HUES6 (cell line): ENCODE measurements at regions not wholly inside any gene's neighbourhood (a gene's known extent, or its start where the extent isn't known, plus 50 kb on each side); places are given as distances from the start of the nearest gene placed in this dataset.

ENCODE experiments used
- H3K27ac ChIP-seq: 2 replicates; pipeline ENCODE4 v1.7.0; 2013; ENCODE audit warnings: low read depth, mild to moderate bottlenecking, low read length, inconsistent platforms
- H3K27me3 ChIP-seq: 2 replicates; pipeline ENCODE4 v1.6.1; 2013; ENCODE audit warnings: low read length; ENCODE audit not compliant: control insufficient read depth, insufficient read depth
- H3K36me3 ChIP-seq: 2 replicates; pipeline ENCODE4 v1.6.1; 2013; ENCODE audit warnings: low read length; ENCODE audit not compliant: control insufficient read depth, insufficient read depth
- H3K4me1 ChIP-seq: 2 replicates; pipeline ENCODE4 v1.6.1; 2013; ENCODE audit warnings: low read length; ENCODE audit not compliant: control insufficient read depth, insufficient read depth
- H3K4me3 ChIP-seq: 2 replicates; pipeline ENCODE4 v1.5.1; 2013; ENCODE audit warnings: low read depth, low read length
- H3K9ac ChIP-seq: one replicate; pipeline ENCODE4 v1.6.1; 2013; ENCODE audit warnings: mild to moderate bottlenecking, low read length
- H3K9me3 ChIP-seq: 2 replicates; pipeline ENCODE4 v1.6.1; 2013; ENCODE audit warnings: low read depth, low read length; ENCODE audit not compliant: control insufficient read depth, insufficient read depth

DNA sequence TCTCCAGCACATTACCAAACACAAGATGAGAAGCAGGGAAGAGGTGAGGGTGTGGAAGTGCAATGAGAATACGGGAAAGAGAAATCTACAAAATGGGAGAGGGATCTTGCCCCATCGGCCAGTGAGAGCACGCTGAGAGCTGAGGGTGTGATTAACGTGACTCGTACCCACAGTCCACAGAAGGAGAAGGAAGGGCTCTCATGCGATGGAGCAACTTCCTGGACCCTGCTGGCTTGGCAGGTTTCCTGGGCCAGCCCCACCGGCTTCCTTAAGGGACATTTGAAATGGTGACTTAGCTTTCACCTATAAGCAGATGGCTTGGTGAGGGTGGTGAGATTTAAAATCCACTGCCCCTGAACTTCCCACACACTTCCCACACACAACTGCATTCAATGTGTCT is 740.1 kb downstream of the UQCRFS1 start:
- H3K4me1 ChIP-seq = peaks cover 7% of the 10 kb centered on the region
- H3K9ac ChIP-seq = no peak overlapping the region
- no peaks in the 10 kb centered on the region for H3K36me3 ChIP-seq
- H3K27ac ChIP-seq = no peak overlapping the region
- H3K27me3 ChIP-seq = no peaks in the 10 kb centered on the region
- H3K9me3 ChIP-seq = no peaks in the 10 kb centered on the region
- H3K4me3 ChIP-seq = no peak overlapping the region

DNA sequence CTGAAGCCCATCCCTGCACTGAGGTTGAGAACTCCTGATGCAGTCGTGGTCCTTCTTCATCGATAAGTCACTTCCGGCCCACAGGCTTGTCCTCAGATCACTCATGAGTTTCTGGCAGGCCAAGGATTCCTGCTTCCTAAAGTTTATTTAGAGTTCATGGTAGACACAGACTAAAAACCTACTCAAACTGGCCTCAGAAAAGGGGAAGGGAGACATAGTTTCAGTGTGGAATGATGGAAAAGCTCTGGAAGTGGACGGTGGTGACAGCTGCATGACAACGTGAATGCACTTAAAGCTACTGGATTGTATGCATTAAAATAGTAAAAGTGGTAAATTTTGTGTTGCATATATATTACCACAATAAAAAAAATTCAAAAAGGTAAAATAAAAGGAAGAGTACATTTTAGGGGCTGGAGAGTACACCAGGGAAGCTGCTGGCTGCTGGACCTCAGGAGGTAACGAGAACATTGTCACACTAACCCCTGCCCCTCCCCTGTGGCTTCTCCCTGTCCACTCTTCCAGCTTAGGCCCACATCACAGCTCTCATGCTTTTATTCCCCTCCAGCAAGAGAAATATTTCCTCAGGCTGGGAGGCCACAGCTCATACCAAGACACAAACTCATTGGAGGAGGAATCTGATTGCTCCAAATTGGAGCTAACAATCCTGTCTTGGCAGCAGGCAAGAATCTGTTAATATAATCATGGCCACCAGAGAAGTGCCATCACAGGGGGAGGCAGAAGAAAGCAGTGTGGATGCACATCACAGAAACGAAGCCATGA is 741.0 kb downstream of the UQCRFS1 start:
- no peak overlapping the region for H3K9ac ChIP-seq

DNA sequence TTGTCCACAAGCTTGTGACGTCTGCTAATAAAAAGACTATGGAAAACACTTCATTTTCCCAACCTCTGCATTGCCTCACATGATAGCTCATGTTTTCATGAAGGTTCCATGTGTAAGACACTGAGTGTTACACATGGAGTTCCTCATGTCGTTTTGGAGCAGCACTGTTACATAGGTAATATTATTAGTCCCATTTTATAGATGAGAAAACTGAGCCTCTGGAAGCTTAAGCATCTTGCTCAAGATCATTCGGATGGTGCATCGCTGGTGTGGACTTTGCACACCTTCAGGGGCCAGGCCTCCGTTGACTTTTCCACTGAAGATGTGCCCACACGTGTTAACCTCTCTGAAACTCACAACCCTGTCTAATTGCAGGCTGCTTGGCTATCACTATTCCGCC is 743.4 kb downstream of the UQCRFS1 start:
- no peaks in the 10 kb centered on the region for H3K36me3 ChIP-seq
- no peak overlapping the region for H3K4me3 ChIP-seq
- H3K27ac ChIP-seq = no peak overlapping the region
- no peak overlapping the region for H3K9ac ChIP-seq
- no peaks in the 10 kb centered on the region for H3K27me3 ChIP-seq
- H3K9me3 ChIP-seq = no peaks in the 10 kb centered on the region
- peaks cover 11% of the 10 kb centered on the region for H3K4me1 ChIP-seq

More for the DNA sequence above, 741.0 kb downstream of the UQCRFS1 start:
- Histone ChIP-seq H3K36me3 (no peaks in the 10 kb centered on the region), H3K27ac (no peak overlapping the region), H3K4me1 (peaks cover 7% of the 10 kb centered on the region), H3K27me3 (no peaks in the 10 kb centered on the region), H3K4me3 (no peak overlapping the region), H3K9me3 (no peaks in the 10 kb centered on the region)

DNA sequence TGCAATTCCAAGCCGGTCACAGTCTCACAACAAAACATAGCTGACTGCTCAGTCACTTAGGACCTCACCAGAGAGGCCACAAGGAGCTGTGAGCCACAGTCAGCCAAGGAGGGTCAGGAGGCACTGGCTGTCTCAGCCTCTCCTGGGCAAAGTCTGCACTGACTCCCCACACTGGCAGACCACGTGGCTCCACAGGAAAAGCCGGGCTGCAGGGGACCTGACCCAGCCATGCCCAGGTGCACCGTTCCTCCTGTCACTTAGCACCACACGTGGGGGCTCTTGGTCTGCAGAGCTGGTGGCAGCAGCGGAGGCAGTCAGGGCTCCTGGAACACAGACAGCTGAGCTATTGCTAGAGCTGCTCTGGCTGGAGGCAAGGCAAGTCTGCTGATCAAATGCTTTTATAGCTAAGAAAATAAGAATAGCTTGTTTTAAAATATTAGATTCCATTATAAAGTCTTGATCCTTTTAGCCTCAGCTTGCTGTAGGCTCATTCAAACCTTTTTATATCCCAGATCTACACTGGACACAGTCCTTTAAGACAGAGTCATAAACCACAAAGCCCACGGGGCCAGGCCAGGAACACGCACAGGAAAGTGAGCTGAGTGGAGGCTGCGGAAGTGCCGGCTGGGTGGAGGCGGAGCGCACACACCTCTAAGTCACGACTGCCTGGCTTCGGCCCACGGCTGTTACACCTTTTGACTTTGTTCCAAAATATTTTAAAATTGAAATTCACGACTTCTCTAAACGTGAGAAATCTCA is 744.1 kb downstream of the UQCRFS1 start:
- Histone ChIP-seq H3K36me3 (no peaks in the 10 kb centered on the region), H3K9ac (no peak overlapping the region), H3K27me3 (no peaks in the 10 kb centered on the region), H3K4me1 (peaks cover 11% of the 10 kb centered on the region), H3K4me3 (no peak overlapping the region), H3K9me3 (no peaks in the 10 kb centered on the region), H3K27ac (no peak overlapping the region)

DNA sequence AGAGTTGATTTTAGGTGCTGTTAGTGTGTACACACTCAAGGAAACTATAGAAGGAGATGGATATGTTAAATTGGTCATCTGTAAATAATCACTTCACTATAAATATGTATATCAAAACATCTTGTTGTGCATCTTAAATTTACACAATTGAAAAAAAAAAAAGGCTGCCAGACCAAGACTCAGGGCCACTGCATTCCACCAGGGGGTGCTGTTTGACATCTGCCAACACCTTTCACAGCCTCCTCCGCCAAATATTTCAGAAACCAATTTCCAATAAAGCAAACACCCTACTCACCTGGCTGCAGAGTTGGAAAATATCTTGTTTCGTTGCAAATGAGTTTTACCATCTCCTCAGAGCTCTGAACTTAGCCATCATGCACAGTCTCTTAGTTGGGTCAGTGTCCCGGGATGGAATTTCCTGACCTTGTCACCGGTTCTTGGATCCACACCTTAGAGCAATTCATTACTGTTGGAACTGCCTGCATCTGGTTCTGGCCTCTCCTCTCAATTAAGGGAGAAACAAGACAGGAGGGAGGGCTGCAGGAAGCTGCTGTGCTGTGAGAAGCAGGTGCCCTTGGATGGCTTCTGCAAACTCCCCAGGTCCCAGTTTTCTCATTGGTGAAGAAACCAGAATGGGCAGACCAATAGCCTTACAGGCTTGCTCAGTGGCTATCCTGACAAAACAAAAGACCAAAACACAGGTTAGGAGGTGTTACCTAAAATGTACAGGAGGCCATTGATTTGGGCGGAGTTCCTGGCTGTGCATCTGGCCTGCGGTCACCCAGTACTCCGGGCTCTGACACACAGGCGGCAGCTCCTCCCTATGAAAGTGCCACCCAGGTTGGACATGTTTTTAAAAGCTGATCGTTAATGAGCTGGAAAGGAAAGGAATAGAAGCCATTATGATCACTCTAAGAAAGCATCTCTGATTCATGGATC is 746.6 kb downstream of the UQCRFS1 start:
- Histone ChIP-seq H3K9ac (no peak overlapping the region), H3K4me1 (peaks cover 11% of the 10 kb centered on the region)

DNA sequence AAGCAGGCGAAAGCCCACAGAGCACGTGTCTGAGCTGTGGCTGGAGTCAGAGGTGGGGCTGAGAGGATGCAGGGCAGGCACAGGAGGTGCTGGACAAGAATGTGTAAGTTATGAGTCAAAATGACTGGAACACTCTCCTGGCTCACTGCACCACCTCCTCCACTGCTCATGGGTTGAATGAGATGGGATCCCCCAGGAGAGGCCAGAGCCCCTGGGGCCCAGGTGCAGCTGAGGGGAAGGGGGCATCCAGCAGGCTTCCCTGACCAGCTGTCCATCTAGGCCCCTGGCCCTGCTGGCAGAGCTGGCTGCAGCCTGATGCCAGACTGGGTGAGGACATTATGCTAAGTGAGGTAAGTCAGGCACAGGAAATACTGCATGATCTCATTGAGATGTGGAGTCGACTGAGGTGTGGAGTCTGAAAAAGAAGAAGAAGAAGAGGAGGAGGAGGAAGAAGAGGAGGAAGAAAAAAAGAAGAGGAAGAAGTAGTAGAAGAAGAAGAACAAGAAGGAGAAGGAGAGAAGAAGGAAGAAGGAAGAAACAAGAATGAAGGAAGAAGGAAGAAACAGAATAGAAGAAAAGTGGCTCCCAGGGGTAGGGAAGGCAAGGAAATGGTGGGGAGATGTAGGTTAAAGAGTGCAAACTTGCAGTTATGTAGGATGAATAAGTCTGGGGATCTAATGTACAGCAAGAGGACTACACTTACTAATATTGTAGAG is 747.4 kb downstream of the UQCRFS1 start:
- H3K9ac ChIP-seq = no peak overlapping the region
- no peaks in the 10 kb centered on the region for H3K9me3 ChIP-seq
- no peak overlapping the region for H3K4me3 ChIP-seq
- no peaks in the 10 kb centered on the region for H3K27me3 ChIP-seq
- no peak overlapping the region for H3K27ac ChIP-seq
- H3K36me3 ChIP-seq = no peaks in the 10 kb centered on the region
- H3K4me1 ChIP-seq = peaks cover 11% of the 10 kb centered on the region

More for the DNA sequence above, 746.6 kb downstream of the UQCRFS1 start:
- no peak overlapping the region for H3K4me3 ChIP-seq
- no peaks in the 10 kb centered on the region for H3K36me3 ChIP-seq
- H3K27me3 ChIP-seq = no peaks in the 10 kb centered on the region
- H3K9me3 ChIP-seq = no peaks in the 10 kb centered on the region
- no peak overlapping the region for H3K27ac ChIP-seq

DNA sequence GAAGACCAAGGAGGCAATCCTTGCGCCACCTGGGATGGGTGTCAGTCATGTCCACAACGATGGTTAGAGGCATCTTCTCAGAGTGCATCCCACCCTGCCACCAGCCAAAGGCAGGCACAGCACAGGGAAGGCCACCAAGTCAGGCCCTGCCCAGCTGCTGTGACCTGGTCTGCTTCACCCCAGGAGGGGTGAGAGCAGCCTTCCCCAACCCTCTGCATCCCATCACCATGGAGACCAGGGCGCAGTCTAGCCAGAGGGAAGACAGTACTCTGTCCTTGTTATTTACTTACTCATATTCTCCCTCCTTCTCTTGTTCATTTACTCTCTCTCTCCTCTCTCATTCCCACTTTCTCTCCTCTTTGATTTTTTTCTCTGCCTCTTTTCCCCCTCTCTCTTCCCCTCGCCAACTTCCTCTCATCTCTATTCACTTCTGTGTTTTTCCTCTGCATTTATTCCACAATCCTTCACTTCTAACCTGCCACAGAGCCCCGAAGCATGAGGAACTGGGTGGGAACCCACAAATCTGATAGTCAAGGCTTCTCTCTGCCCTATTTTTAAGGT is 749.4 kb downstream of the UQCRFS1 start:
- Histone ChIP-seq H3K9ac (no peak overlapping the region), H3K27ac (no peak overlapping the region), H3K4me1 (peaks cover 9% of the 10 kb centered on the region), H3K36me3 (no peaks in the 10 kb centered on the region), H3K4me3 (no peak overlapping the region), H3K9me3 (no peaks in the 10 kb centered on the region), H3K27me3 (no peaks in the 10 kb centered on the region)

DNA sequence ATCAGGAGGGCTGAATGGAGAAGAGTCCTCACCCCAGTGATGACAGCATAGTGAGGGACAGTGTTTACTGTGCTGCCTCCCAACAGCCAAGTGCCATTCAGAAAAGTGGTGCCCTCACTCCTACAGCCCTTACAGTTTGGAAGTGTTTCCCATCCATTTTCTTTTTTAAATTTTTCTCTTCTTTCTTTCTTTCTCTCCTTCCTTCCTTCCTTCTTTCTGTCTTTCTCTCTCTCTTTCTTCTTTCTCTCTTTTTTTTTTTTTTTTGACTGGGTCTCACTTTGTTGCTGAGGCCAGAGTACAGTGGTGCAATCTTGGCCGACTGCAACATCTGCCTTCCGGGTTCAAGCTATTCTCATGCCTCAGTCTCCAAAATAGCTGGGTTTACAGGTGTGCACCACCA is 755.3 kb downstream of the UQCRFS1 start:
- H3K36me3 ChIP-seq = no peaks in the 10 kb centered on the region
- no peaks in the 10 kb centered on the region for H3K9me3 ChIP-seq
- no peaks in the 10 kb centered on the region for H3K27me3 ChIP-seq
- no peak overlapping the region for H3K27ac ChIP-seq
- peaks cover 4% of the 10 kb centered on the region for H3K4me1 ChIP-seq
- H3K4me3 ChIP-seq = no peak overlapping the region
- no peak overlapping the region for H3K9ac ChIP-seq

DNA sequence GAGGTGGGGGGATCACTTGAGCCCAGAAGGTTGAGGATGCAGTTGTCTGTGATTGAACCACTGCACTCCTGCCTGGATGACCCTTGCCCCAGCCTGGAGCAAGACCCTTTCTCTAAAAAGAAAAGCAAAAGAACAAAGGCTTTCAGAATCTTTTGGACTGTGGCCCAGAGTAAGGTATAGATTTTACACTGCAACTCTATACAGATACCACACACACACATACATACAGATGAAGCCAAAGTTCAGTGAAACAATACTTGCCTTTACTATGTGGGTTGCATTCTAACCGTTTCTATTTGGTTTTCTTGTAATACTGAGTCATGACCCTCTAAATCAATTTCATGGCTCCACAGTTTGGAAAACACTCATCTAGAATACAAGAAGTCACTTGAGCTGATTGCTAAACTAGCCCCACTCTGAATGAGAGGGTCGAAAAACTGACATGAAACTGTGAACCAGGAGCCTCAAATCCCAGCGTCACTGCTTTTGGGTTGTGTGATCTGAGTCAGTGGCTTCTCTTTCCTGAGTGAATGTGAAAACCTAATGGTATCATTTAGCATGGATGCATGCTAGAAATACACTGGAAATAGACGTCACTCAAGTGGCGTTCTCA is 756.1 kb downstream of the UQCRFS1 start:
- Histone ChIP-seq H3K9me3 (no peaks in the 10 kb centered on the region), H3K36me3 (no peaks in the 10 kb centered on the region), H3K27me3 (no peaks in the 10 kb centered on the region), H3K27ac (no peak overlapping the region), H3K9ac (no peak overlapping the region), H3K4me1 (peaks cover 4% of the 10 kb centered on the region), H3K4me3 (no peak overlapping the region)

DNA sequence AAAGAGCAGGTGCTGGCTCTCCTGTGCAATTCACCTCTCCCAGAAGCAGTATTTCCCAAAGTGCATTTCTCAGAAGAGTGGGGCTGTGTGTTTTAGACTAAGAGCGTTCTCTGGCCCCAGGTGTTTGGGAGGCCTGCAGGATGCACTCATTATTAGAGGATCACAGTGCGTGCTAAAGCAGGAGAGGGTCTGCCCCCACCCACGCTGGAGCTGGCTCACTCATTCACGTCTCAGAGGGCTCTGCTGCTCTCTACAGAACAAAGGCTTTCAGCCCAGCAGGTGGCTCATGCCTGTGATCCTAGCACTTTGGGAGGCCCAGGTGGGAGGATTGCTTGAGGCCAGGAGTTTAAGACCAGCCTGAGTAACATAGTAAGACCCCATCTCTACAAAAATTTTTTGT is 756.7 kb downstream of the UQCRFS1 start:
- Histone ChIP-seq H3K4me1 (peaks cover 4% of the 10 kb centered on the region), H3K9ac (no peak overlapping the region), H3K4me3 (no peak overlapping the region), H3K27me3 (no peaks in the 10 kb centered on the region), H3K9me3 (no peaks in the 10 kb centered on the region), H3K36me3 (no peaks in the 10 kb centered on the region), H3K27ac (no peak overlapping the region)
